Activated CD4-positive, alpha-beta memory T cell treated with anti-CD3 and anti-CD28 coated beads, Interleukin-2, amount 10 ng/mL, durations not matched to agents 7 days and 5 days (primary cell): ENCODE measurements at regions not wholly inside any gene's neighbourhood (a gene's known extent, or its start where the extent isn't known, plus 50 kb on each side); places are given as distances from the start of the nearest gene placed in this dataset.
"Not testable (repeated sequence)": the region's sequence is repeated elsewhere in the genome, so short reads cannot be mapped to it uniquely, and the experiment has no call there.

Source experiments
- CTCF ChIA-PET: fragments of 350-600 bp; sonication (Branson Sonifier 250); formaldehyde crosslinking; loops from one replicate; lab custom pipeline; 2021; ENCODE audit warnings: antibody characterized with exemption, inconsistent platforms; lab: Charles Lee
- POLR2A ChIA-PET: fragments of 350-600 bp; sonication (Branson Sonifier 250); formaldehyde crosslinking; loops from one replicate; lab custom pipeline; 2021; ENCODE audit warnings: antibody characterized with exemption; lab: Charles Lee
- DNase-seq: peaks from one replicate; pipeline ENCODE4 v3.0.0-alpha.2; 2020
- H3K27ac Mint-ChIP-seq: one replicate; pipeline ENCODE4 v1.8.0; 2021; ENCODE audit warnings: mild to moderate bottlenecking, mixed read lengths
- H3K27me3 Mint-ChIP-seq: one replicate; pipeline ENCODE4 v1.8.0; 2021; ENCODE audit warnings: mixed read lengths
- H3K36me3 Mint-ChIP-seq: one replicate; pipeline ENCODE4 v1.8.0; 2021; ENCODE audit warnings: low read depth, mixed read lengths
- H3K4me1 Mint-ChIP-seq: one replicate; pipeline ENCODE4 v1.8.0; 2021; ENCODE audit warnings: mixed read lengths
- H3K4me3 Mint-ChIP-seq: one replicate; pipeline ENCODE4 v1.8.0; 2021; ENCODE audit warnings: mild to moderate bottlenecking, mixed read lengths
- H3K9me3 Mint-ChIP-seq: one replicate; pipeline ENCODE4 v1.8.0; 2021; ENCODE audit warnings: mixed read lengths

- ChIA-PET CTCF (no interaction called here), POLR2A (no interaction called here)
- no peaks in the 10 kb centered on the region for H3K4me1 Mint-ChIP-seq
- no peak for DNase-seq
- H3K9me3 Mint-ChIP-seq: peaks cover 7% of the 10 kb centered on the region
- no peak overlapping the region for H3K27ac Mint-ChIP-seq
- H3K4me3 Mint-ChIP-seq: no peak overlapping the region
- no peaks in the 10 kb centered on the region for H3K27me3 Mint-ChIP-seq
- H3K36me3 Mint-ChIP-seq: no peaks in the 10 kb centered on the region
Observed at GRCh38 chr4:28481565-28481964, 1620.9 kb downstream of the STIM2 start.

GRCh38 chr4:28482580-28483270, 1622.1 kb downstream of the STIM2 start:
- CTCF ChIA-PET: no interaction called here
- no peaks in the 10 kb centered on the region for H3K27me3 Mint-ChIP-seq
- no peak for DNase-seq
- H3K4me3 Mint-ChIP-seq: no peak overlapping the region
- H3K4me1 Mint-ChIP-seq: no peaks in the 10 kb centered on the region
- H3K27ac Mint-ChIP-seq: no peak overlapping the region
- H3K9me3 Mint-ChIP-seq: peaks cover 11% of the 10 kb centered on the region
- no peaks in the 10 kb centered on the region for H3K36me3 Mint-ChIP-seq
- POLR2A ChIA-PET: no interaction called here

- Mint-ChIP-seq H3K9me3 (peaks cover 7% of the 10 kb centered on the region), H3K27ac (no peak overlapping the region), H3K27me3 (no peaks in the 10 kb centered on the region), H3K4me1 (no peaks in the 10 kb centered on the region), H3K36me3 (no peaks in the 10 kb centered on the region), H3K4me3 (no peak overlapping the region)
- ChIA-PET POLR2A (no interaction called here), CTCF (no interaction called here)
- no peak for DNase-seq
Observed at GRCh38 chr4:28488021-28488420, 1627.4 kb downstream of the STIM2 start.

- ChIA-PET POLR2A (no interaction called here), CTCF (no interaction called here)
- no peaks in the 10 kb centered on the region for H3K27me3 Mint-ChIP-seq
- no peak for DNase-seq
- no peaks in the 10 kb centered on the region for H3K4me1 Mint-ChIP-seq
- peaks cover 7% of the 10 kb centered on the region for H3K9me3 Mint-ChIP-seq
- no peak overlapping the region for H3K27ac Mint-ChIP-seq
- no peaks in the 10 kb centered on the region for H3K36me3 Mint-ChIP-seq
- no peak overlapping the region for H3K4me3 Mint-ChIP-seq
Observed at GRCh38 chr4:28490669-28491068, 1630.0 kb downstream of the STIM2 start.

- H3K4me1 Mint-ChIP-seq: no peaks in the 10 kb centered on the region
- POLR2A ChIA-PET: no interaction called here
- H3K4me3 Mint-ChIP-seq: no peak overlapping the region
- no peak for DNase-seq
- CTCF ChIA-PET: no interaction called here
- peaks cover 5% of the 10 kb centered on the region for H3K9me3 Mint-ChIP-seq
- H3K27me3 Mint-ChIP-seq: no peaks in the 10 kb centered on the region
- H3K36me3 Mint-ChIP-seq: no peaks in the 10 kb centered on the region
- H3K27ac Mint-ChIP-seq: no peak overlapping the region
Observed at GRCh38 chr4:28505064-28505463, 1644.4 kb downstream of the STIM2 start.

GRCh38 chr4:28508636-28509035, 1648.0 kb downstream of the STIM2 start:
- no peaks in the 10 kb centered on the region for H3K36me3 Mint-ChIP-seq
- CTCF ChIA-PET: no interaction called here
- H3K9me3 Mint-ChIP-seq: peaks cover 5% of the 10 kb centered on the region
- POLR2A ChIA-PET: no interaction called here
- no peak overlapping the region for H3K27ac Mint-ChIP-seq
- DNase-seq: no peak
- H3K4me3 Mint-ChIP-seq: no peak overlapping the region
- no peaks in the 10 kb centered on the region for H3K4me1 Mint-ChIP-seq
- H3K27me3 Mint-ChIP-seq: no peaks in the 10 kb centered on the region

- DNase-seq, H3K27ac Mint-ChIP-seq, H3K27me3 Mint-ChIP-seq, H3K4me1 Mint-ChIP-seq, H3K36me3 Mint-ChIP-seq, CTCF ChIA-PET, H3K4me3 Mint-ChIP-seq, POLR2A ChIA-PET: not testable (repeated sequence)
- H3K9me3 Mint-ChIP-seq: peaks cover 11% of the 10 kb centered on the region
Observed at GRCh38 chr4:28514766-28515165, 1654.1 kb downstream of the STIM2 start.

GRCh38 chr4:28518561-28519165, 1658.0 kb downstream of the STIM2 start:
- peaks cover 11% of the 10 kb centered on the region for H3K9me3 Mint-ChIP-seq
- ChIA-PET CTCF (no interaction called here), POLR2A (no interaction called here)
- no peak overlapping the region for H3K27ac Mint-ChIP-seq
- no peaks in the 10 kb centered on the region for H3K36me3 Mint-ChIP-seq
- no peak overlapping the region for H3K4me3 Mint-ChIP-seq
- DNase-seq: no peak
- no peaks in the 10 kb centered on the region for H3K4me1 Mint-ChIP-seq
- no peaks in the 10 kb centered on the region for H3K27me3 Mint-ChIP-seq

- H3K9me3 Mint-ChIP-seq: peaks cover 8% of the 10 kb centered on the region
Observed at GRCh38 chr4:28523681-28524190, 1663.1 kb downstream of the STIM2 start.

GRCh38 chr4:28536124-28536523, 1675.5 kb downstream of the STIM2 start:
- no peaks in the 10 kb centered on the region for H3K36me3 Mint-ChIP-seq
- ChIA-PET CTCF (no interaction called here), POLR2A (no interaction called here)
- DNase-seq: no peak
- H3K9me3 Mint-ChIP-seq: peaks cover 5% of the 10 kb centered on the region
- H3K4me1 Mint-ChIP-seq: no peaks in the 10 kb centered on the region
- no peaks in the 10 kb centered on the region for H3K27me3 Mint-ChIP-seq
- no peak overlapping the region for H3K27ac Mint-ChIP-seq
- H3K4me3 Mint-ChIP-seq: no peak overlapping the region

More at GRCh38 chr4:28523681-28524190, 1663.1 kb downstream of the STIM2 start:
- H3K4me3 Mint-ChIP-seq: no peak overlapping the region
- no peaks in the 10 kb centered on the region for H3K36me3 Mint-ChIP-seq
- POLR2A ChIA-PET: no interaction called here
- H3K27ac Mint-ChIP-seq: no peak overlapping the region
- H3K4me1 Mint-ChIP-seq: no peaks in the 10 kb centered on the region
- no peak for DNase-seq
- CTCF ChIA-PET: no interaction called here
- H3K27me3 Mint-ChIP-seq: no peaks in the 10 kb centered on the region

GRCh38 chr4:28545986-28546385, 1685.3 kb downstream of the STIM2 start:
- Mint-ChIP-seq H3K4me1 (no peaks in the 10 kb centered on the region), H3K4me3 (no peak overlapping the region), H3K9me3 (peaks cover 6% of the 10 kb centered on the region), H3K27ac (no peak overlapping the region), H3K27me3 (no peaks in the 10 kb centered on the region), H3K36me3 (no peaks in the 10 kb centered on the region)
- DNase-seq: no peak
- POLR2A ChIA-PET: no interaction called here
- CTCF ChIA-PET: no interaction called here

- no peak overlapping the region for H3K27ac Mint-ChIP-seq
- peaks cover 4% of the 10 kb centered on the region for H3K9me3 Mint-ChIP-seq
- ChIA-PET POLR2A (no interaction called here), CTCF (no interaction called here)
- no peaks in the 10 kb centered on the region for H3K27me3 Mint-ChIP-seq
- no peaks in the 10 kb centered on the region for H3K36me3 Mint-ChIP-seq
- DNase-seq: no peak
- H3K4me1 Mint-ChIP-seq: no peaks in the 10 kb centered on the region
- H3K4me3 Mint-ChIP-seq: no peak overlapping the region
Observed at GRCh38 chr4:28548136-28548535, 1687.5 kb downstream of the STIM2 start.

GRCh38 chr4:28548594-28548993, 1688.0 kb downstream of the STIM2 start:
- Mint-ChIP-seq H3K4me1 (no peaks in the 10 kb centered on the region), H3K4me3 (no peak overlapping the region), H3K27ac (no peak overlapping the region), H3K9me3 (peaks cover 8% of the 10 kb centered on the region), H3K27me3 (no peaks in the 10 kb centered on the region), H3K36me3 (no peaks in the 10 kb centered on the region)
- POLR2A ChIA-PET: no interaction called here
- DNase-seq: no peak
- CTCF ChIA-PET: no interaction called here

GRCh38 chr4:28555866-28556265, 1695.2 kb downstream of the STIM2 start:
- H3K36me3 Mint-ChIP-seq: no peaks in the 10 kb centered on the region
- H3K27ac Mint-ChIP-seq: no peak overlapping the region
- H3K4me1 Mint-ChIP-seq: no peaks in the 10 kb centered on the region
- DNase-seq: no peak
- CTCF ChIA-PET: no interaction called here
- peaks cover 13% of the 10 kb centered on the region for H3K9me3 Mint-ChIP-seq
- POLR2A ChIA-PET: no interaction called here
- no peaks in the 10 kb centered on the region for H3K27me3 Mint-ChIP-seq
- H3K4me3 Mint-ChIP-seq: no peak overlapping the region
